ENCODE measurements at regions not wholly inside any gene's neighbourhood (a gene's known extent, or its start where the extent isn't known, plus 50 kb on each side); places are given as distances from the start of the nearest gene placed in this dataset.

DNA sequence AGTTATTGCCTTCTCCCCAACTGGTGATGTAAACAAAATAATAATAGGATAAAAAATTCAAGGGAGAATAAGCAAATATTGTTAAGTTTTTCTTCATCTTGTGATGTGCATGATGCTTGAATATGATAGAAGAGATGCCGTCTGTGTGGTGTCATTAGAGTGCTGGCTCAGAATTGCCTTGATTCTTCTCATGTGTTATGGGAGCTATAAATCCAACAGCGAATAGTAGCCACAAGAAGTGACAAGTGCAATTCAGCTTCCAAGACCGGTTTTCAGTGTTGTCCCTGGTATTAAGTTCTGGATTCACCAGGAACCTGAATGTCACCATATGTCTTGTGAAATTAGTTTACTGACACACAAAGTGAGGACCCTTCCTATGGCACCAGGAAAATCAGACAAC lies 547.0 kb downstream of the NSUN3 start:
- Histone ChIP-seq H3K27ac (ENCODE audit: extremely low read depth, low read depth, low read length) (no peak overlapping the region), H3K4me1 (replicated peaks in 1 of 2; ENCODE audit: control insufficient read depth in 2 of 2, insufficient read depth in 2 of 2, low read length in 2 of 2) (no peaks in the 10 kb centered on the region), H3K36me3 (ENCODE audit: control insufficient read depth, insufficient read depth, low read length) (no peaks in the 10 kb centered on the region), H3K9ac (ENCODE audit: insufficient read depth in 1 of 2, low read depth in 2 of 2, low read length in 2 of 2) (no peak overlapping the region), H3K9me3 (replicated peaks; ENCODE audit: control insufficient read depth, insufficient read depth, low read depth, low read length) (no peaks in the 10 kb centered on the region), H3K4me3 (no peak overlapping the region), H2AFZ (ENCODE audit: low read depth, low read length) (no peak overlapping the region), H4K20me1 (replicated peaks; ENCODE audit: control insufficient read depth, insufficient read depth, low read length) (no peaks in the 10 kb centered on the region), H3K9me1 (ENCODE audit: control insufficient read depth, insufficient read depth, low read length) (no peaks in the 10 kb centered on the region), H3K79me2 (ENCODE audit: control insufficient read depth, insufficient read depth, low read length) (no peaks in the 10 kb centered on the region), H3K4me2 (ENCODE audit: insufficient read depth, low read length) (no peak overlapping the region), H3K27me3 (ENCODE audit: control insufficient read depth in 2 of 2, insufficient read depth in 2 of 2, low read length in 2 of 2) (no peaks in the 10 kb centered on the region)
- intact Hi-C loops (cut with micrococcal nuclease) (no loop called here), in situ Hi-C loops (cut with MboI) (no loop called here)
- DNase-seq (ENCODE audit: extremely low read depth in 1 of 4, low spot score in 3 of 4) (no peak), FAIRE-seq (no peak), ATAC-seq (no peak)
- POLR2A ChIA-PET: no interaction called here
- CTCF ChIA-PET (ENCODE audit: low intra/inter-chr PET ratio): no interaction called here
- no TSS peak for BruUV-seq (replicated peaks)
- WGBS (ENCODE audit: insufficient coverage, low coverage, missing lambda C conversion rate): 0% methylated on average over 3 of the region's 3 CpGs
- TF ChIP-seq U2AF1 (optimal IDR thresholded peaks at IDR 0.05; ENCODE audit: low read depth, low read length) (no peak), BRCA1 (IDR thresholded peaks at IDR 0.05) (no peak), BRCA1 (CRISPR knock-in tag; IDR thresholded peaks at IDR 0.05) (no peak), MEIS2 (IDR thresholded peaks at IDR 0.05; ENCODE audit: partially characterized antibody) (no peak), PYGO2 (tag; IDR thresholded peaks at IDR 0.05) (no peak), CBFB (CRISPR knock-in tag; IDR thresholded peaks at IDR 0.05) (no peak), STAT5A (IDR thresholded peaks at IDR 0.05; ENCODE audit: borderline replicate concordance, low read length) (no peak), CBFA2T3 (IDR thresholded peaks at IDR 0.05) (no peak)
- TF ChIP-seq, protein P1, sequence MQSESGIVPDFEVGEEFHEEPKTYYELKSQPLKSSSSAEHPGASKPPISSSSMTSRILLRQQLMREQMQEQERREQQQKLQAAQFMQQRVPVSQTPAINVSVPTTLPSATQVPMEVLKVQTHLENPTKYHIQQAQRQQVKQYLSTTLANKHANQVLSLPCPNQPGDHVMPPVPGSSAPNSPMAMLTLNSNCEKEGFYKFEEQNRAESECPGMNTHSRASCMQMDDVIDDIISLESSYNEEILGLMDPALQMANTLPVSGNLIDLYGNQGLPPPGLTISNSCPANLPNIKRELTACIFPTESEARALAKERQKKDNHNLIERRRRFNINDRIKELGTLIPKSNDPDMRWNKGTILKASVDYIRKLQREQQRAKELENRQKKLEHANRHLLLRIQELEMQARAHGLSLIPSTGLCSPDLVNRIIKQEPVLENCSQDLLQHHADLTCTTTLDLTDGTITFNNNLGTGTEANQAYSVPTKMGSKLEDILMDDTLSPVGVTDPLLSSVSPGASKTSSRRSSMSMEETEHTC (IDR thresholded peaks at IDR 0.05): no peak
- TF ChIP-seq, protein P2, sequence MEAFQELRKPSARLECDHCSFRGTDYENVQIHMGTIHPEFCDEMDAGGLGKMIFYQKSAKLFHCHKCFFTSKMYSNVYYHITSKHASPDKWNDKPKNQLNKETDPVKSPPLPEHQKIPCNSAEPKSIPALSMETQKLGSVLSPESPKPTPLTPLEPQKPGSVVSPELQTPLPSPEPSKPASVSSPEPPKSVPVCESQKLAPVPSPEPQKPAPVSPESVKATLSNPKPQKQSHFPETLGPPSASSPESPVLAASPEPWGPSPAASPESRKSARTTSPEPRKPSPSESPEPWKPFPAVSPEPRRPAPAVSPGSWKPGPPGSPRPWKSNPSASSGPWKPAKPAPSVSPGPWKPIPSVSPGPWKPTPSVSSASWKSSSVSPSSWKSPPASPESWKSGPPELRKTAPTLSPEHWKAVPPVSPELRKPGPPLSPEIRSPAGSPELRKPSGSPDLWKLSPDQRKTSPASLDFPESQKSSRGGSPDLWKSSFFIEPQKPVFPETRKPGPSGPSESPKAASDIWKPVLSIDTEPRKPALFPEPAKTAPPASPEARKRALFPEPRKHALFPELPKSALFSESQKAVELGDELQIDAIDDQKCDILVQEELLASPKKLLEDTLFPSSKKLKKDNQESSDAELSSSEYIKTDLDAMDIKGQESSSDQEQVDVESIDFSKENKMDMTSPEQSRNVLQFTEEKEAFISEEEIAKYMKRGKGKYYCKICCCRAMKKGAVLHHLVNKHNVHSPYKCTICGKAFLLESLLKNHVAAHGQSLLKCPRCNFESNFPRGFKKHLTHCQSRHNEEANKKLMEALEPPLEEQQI (IDR thresholded peaks at IDR 0.05): no peak
- TF ChIP-seq, protein P3, sequence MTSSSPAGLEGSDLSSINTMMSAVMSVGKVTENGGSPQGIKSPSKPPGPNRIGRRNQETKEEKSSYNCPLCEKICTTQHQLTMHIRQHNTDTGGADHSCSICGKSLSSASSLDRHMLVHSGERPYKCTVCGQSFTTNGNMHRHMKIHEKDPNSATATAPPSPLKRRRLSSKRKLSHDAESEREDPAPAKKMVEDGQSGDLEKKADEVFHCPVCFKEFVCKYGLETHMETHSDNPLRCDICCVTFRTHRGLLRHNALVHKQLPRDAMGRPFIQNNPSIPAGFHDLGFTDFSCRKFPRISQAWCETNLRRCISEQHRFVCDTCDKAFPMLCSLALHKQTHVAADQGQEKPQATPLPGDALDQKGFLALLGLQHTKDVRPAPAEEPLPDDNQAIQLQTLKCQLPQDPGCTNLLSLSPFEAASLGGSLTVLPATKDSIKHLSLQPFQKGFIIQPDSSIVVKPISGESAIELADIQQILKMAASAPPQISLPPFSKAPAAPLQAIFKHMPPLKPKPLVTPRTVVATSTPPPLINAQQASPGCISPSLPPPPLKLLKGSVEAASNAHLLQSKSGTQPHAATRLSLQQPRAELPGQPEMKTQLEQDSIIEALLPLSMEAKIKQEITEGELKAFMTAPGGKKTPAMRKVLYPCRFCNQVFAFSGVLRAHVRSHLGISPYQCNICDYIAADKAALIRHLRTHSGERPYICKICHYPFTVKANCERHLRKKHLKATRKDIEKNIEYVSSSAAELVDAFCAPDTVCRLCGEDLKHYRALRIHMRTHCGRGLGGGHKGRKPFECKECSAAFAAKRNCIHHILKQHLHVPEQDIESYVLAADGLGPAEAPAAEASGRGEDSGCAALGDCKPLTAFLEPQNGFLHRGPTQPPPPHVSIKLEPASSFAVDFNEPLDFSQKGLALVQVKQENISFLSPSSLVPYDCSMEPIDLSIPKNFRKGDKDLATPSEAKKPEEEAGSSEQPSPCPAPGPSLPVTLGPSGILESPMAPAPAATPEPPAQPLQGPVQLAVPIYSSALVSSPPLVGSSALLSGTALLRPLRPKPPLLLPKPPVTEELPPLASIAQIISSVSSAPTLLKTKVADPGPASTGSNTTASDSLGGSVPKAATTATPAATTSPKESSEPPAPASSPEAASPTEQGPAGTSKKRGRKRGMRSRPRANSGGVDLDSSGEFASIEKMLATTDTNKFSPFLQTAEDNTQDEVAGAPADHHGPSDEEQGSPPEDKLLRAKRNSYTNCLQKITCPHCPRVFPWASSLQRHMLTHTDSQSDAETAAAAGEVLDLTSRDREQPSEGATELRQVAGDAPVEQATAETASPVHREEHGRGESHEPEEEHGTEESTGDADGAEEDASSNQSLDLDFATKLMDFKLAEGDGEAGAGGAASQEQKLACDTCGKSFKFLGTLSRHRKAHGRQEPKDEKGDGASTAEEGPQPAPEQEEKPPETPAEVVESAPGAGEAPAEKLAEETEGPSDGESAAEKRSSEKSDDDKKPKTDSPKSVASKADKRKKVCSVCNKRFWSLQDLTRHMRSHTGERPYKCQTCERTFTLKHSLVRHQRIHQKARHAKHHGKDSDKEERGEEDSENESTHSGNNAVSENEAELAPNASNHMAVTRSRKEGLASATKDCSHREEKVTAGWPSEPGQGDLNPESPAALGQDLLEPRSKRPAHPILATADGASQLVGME (CRISPR knock-in tag; IDR thresholded peaks at IDR 0.05): no peak

Data from K562 (cell line).